Heart left ventricle (tissue), 13 donors: ENCODE measurements at regions not wholly inside any gene's neighbourhood (a gene's known extent, or its start where the extent isn't known, plus 50 kb on each side); places are given as distances from the start of the nearest gene placed in this dataset.

Experiments used
- CTCF ChIP-seq, 12 donors: fragments of 200-600 bp; sonication (generic) in 4 of 12; IDR thresholded peaks; one replicate each; pipeline versions ENCODE4 v1.5.0 to v1.8.0; 2018 to 2022; ENCODE audit warnings: antibody characterized with exemption in 12 of 12, mild to moderate bottlenecking in 5 of 12
- POLR2A ChIP-seq, 2 donors: fragments of 450-650 bp; IDR thresholded peaks; one replicate each; pipeline ENCODE4 v1.6.1; 2017; ENCODE audit warnings: antibody characterized with exemption in 2 of 2, mild to moderate bottlenecking in 2 of 2, moderate library complexity in 2 of 2
- donor health status: ischemic (EF 13 %, LVEDD 7.1; RV severe dilation, severe dysfunction).
- donor health status: DM: no; HTN: yes; CAD: no.
- donor health status: DM: no; HTN: no; CAD: no.
- donor health status: ischemic (EF 25% LVEDD 6.9; RV normal size, moderate dysfunction).
- donor health status: ischemic (EF 25% LVEDD 5.7; RV mildly dilated, moderate dysfunction).
- donor health status: ischemic (EF 35%, LVEDD 5.7; RV mildly dilated, moderate dysfunction).
- donor health status: nonischemic (EF 11% LVEDD 7.7; RV severe dilation, severe dysfunction).
- donor health status: DM: yes; HTN: yes; CAD: no.
- donor health status: PGD.
- donor health status: ischemic (EF 29% LVEDD 5.4; RV normal size, mild dysfunction).
- donor health status: nonischemic (EF 23%, LVEDD 6.1; RV moderate dilation, normal function).

- TF ChIP-seq CTCF (IDR thresholded peaks at IDR 0.05) (no peak), POLR2A (IDR thresholded peaks at IDR 0.05) (no peak)
These were observed 1074.7 kb downstream of the ADGRL3 start for GRCh38 chr4:62274782-62275181.
